Fibroblast of mammary gland (primary cell): ENCODE measurements at regions not wholly inside any gene's neighbourhood (a gene's known extent, or its start where the extent isn't known, plus 50 kb on each side); places are given as distances from the start of the nearest gene placed in this dataset.
"Not testable (repeated sequence)": the region's sequence is repeated elsewhere in the genome, so short reads cannot be mapped to it uniquely, and the experiment has no call there.

ENCODE experiments used
- DNase-seq: peaks from one replicate; pipeline ENCODE4 v3.0.0-alpha.2; 2010; ENCODE audit warnings: low read depth
- H3K4me3 ChIP-seq: 2 replicates; pipeline ENCODE4 v1.5.1; 2011; ENCODE audit warnings: low read depth, mild to moderate bottlenecking, low read length, moderate library complexity; ENCODE audit not compliant: control insufficient read depth
- TF ChIP-seq, protein P1 (sequence below): conservative IDR thresholded peaks from 2 replicates; pipeline ENCODE4 v1.5.1; 2011; ENCODE audit warnings: low read depth, low read length, inconsistent platforms; ENCODE audit not compliant: control insufficient read depth, insufficient read depth

DNA sequence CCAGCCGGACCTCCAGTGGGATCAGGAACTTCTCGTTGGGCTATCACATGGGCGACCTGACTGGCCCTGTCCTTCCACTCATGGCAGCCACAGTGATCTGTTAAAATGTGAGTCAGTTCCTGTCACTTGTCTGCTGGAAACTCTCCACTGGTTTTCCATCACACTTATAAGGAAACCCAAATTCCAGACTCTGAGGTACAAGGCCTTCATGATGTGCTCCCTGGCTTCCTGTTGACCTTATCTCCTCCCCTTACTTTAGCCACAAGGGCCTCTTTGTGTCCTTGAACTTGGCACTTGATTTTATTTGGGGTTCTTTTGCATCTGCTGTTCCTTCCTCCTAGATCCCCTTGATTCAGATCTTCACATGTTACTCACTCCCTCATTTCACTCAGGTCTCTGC, 96.8 kb downstream of the TENT5C start:
- TF ChIP-seq, protein P1, sequence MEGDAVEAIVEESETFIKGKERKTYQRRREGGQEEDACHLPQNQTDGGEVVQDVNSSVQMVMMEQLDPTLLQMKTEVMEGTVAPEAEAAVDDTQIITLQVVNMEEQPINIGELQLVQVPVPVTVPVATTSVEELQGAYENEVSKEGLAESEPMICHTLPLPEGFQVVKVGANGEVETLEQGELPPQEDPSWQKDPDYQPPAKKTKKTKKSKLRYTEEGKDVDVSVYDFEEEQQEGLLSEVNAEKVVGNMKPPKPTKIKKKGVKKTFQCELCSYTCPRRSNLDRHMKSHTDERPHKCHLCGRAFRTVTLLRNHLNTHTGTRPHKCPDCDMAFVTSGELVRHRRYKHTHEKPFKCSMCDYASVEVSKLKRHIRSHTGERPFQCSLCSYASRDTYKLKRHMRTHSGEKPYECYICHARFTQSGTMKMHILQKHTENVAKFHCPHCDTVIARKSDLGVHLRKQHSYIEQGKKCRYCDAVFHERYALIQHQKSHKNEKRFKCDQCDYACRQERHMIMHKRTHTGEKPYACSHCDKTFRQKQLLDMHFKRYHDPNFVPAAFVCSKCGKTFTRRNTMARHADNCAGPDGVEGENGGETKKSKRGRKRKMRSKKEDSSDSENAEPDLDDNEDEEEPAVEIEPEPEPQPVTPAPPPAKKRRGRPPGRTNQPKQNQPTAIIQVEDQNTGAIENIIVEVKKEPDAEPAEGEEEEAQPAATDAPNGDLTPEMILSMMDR: no peak
- H3K4me3 ChIP-seq: no peak overlapping the region

DNA sequence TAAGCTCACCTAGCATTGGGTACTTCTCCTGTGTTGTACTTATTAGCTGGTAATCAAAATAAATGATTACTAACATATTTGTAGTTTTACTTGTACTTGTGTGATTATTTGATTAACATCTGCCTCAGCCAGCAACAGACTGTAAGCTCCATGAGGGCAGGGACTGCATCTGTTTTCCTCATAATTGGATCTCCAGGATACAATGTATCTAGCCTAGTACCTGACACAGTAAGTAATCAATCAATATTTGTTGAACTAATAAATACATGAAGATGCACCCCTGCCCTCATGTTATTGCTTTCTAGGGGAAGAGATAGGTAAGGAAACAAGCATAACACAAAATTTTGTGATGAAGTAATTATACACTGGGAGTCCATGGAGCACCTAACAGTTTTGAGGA, 101.5 kb downstream of the TENT5C start:
- DNase-seq: no peak
- H3K4me3 ChIP-seq: no peak overlapping the region
- TF ChIP-seq, protein P1: no peak

More for the DNA sequence above, 96.8 kb downstream of the TENT5C start:
- no peak for DNase-seq

DNA sequence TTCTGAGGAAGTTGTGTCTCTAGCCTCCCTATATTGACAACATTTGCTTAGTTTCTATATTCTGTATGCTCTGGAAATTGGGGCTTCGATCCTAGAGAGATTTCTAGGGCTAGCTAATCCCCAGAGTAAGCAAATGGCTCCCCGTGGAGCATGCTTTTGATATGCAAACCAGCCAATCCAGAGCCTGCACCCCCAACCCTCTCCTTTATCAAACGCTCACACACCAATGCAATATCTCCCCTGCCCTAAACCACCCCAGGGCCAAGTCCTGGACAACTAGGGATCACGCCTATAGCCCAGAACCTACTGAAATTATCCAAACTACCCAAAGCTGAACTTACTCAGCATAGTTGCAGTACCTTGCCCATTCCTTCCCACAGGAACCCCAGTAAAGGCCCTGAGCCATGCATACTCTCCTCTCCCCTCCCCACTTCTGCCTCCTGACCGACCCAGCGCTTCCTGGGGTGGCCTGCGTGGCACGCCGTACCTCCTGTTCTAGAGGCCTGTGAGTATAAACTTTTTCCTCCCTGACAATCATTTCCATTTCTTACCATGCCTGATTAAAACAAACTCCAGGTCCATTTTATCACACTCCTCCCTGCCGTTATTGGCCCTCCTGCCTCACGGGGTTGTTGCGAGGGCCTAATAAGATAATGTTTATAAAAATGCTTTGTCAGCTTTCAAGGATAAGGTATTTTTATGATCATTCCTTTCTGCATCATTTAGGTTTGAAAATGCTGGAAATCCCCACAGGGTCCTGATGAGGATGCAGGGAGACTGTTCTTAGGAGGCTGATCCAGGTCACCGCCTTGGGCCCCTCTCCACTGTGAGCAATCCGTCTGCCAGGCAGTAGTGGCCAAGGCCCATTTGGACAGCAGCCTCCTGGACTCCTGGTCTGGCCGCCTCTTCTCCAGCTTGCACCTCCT, 102.7 kb downstream of the TENT5C start:
- DNase-seq: no peak
- TF ChIP-seq, protein P1: no peak
- no peak overlapping the region for H3K4me3 ChIP-seq

DNA sequence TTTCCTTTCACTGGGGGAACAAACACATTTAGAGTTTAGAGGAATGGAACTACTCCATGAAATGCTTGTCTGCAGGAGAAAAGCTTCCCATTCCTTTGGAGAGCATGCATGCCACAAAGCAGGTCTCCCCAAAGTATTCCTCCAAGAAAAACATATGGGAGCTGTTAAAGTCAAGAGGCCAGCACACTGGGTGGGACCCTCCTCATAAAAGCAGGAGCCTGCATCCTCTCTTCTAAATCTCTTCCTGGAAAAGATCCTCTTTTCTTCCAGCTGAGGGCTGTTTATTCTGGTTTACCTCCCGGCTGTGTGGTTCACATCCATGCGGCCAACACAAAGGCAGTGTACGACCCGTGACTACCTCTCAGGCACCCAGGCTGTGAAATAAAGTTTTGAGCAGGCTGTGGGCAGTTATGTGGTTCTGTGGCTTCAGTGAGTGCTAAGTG, 103.4 kb downstream of the TENT5C start:
- no peak for DNase-seq
- no peak overlapping the region for H3K4me3 ChIP-seq
- TF ChIP-seq, protein P1: no peak

DNA sequence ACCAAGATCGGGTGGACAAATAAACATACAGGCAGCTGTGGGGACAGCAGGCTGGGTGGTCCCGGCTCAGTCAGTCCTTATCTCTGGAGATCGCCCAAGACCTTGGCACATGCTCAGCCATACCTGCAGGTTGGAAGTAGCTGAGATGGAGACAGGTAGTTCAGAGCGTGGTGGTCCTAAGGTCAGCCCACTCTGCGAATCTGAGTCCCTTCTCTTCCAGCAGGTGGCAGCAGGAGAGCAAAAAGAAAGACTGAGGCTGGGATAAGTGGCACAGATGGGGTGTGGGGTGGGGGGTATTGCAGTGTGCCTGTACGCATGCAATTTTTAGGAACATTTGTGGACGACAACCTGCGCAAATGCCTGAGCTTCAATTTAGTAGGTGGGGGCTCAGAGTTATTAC, 104.9 kb downstream of the TENT5C start:
- TF ChIP-seq, protein P1: peak; percentile 53
- peak; percentile 12 for DNase-seq
- no peak overlapping the region for H3K4me3 ChIP-seq

DNA sequence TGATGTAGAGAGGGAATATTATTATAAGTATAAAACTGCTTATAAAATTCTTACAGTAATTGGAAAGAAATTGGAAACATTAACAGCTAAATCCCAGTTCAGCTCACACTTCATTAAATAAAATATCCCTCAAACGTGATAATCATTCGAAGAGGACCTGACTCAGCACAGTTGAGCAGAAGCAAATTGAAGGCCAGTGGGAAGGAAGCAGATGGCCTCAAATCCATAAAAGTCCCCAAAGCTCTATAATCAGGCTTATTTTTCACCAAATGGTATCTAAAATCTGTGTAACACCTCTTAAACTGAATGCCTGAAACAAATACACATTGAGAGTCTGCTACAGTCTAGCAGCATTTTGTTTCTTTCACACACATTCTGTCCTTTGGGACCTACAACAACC, 106.8 kb downstream of the TENT5C start:
- no peak overlapping the region for H3K4me3 ChIP-seq
- TF ChIP-seq, protein P1: no peak
- no peak for DNase-seq

DNA sequence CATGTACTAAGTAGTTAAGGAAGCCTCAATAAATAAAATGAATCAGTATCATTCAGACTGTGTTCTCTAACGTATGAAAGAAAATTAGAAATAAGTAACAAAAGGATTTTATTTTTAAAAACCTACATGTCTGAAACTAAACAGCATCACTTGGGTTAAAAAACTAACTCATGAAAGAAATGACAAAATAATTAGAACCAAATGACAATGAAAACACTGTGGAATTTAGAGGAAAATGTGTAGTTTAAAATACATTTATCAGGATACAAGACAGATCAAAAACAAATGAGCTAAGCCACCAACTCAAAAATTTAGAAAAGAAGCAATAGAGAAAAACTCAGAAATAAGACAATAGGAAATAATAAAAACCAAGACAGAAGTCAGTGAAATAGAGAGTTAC, 108.7 kb downstream of the TENT5C start:
- no peak overlapping the region for H3K4me3 ChIP-seq
- DNase-seq: no peak
- TF ChIP-seq, protein P1: no peak

DNA sequence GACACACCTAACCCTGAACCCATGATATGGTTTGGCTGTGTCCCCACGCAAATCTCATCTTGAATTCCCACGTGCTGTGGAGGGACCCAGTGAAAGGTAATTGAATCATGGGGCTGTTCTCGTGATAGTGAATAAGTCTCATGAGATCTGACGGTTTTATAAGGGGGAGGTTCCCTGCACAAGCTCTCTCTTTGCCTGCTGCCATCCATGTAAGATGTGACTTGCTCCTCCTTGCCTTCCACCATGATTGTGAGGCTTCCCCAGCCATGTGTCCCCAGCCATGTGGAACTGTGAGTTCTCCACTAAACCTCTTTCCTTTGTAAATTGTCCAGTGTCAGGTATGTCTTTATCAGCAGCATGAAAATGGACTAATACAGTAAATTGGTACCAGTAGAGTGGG, 110.2 kb downstream of the TENT5C start:
- DNase-seq, H3K4me3 ChIP-seq: not testable (repeated sequence)

DNA sequence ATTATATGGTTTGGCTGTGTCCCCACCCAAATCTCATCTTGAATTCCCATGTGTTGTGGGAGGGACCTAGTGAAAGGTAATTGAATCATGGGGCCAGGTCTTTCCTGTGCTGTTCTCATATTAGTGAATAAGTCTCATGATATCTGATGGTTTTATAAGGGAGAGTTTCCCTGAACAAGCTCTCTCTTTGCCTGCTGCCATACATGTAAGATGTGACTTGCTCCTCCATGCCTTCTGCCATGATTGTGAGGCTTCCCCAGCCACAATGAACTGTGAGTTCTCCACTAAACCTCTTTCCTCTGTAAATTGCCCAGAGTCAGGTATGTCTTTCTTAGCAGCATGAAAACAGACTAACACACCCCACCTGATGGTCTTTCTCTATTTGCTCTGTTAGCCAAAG, 112.1 kb downstream of the TENT5C start:
- DNase-seq, H3K4me3 ChIP-seq: not testable (repeated sequence)

DNA sequence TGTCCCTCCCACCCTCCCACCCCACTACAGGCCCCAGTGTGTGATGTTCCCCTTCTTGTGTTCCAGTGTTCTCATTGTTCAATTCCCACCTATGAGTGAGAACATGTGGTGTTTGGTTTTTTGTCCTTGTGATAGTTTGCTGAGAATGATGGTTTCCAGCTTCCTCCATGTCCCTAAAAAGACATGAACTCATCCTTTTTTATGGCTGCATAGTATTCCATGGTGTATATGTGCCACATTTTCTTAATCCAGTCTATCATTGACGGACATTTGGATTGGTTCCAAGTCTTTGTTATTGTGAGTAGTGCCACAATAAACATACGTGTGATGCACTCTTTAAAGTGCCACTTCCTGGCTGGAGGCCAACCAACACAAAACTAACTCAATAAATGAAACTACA, 112.7 kb downstream of the TENT5C start:
- not testable (repeated sequence) for DNase-seq, H3K4me3 ChIP-seq
